ENCODE measurements at regions not wholly inside any gene's neighbourhood (a gene's known extent, or its start where the extent isn't known, plus 50 kb on each side); places are given as distances from the start of the nearest gene placed in this dataset.

DNA sequence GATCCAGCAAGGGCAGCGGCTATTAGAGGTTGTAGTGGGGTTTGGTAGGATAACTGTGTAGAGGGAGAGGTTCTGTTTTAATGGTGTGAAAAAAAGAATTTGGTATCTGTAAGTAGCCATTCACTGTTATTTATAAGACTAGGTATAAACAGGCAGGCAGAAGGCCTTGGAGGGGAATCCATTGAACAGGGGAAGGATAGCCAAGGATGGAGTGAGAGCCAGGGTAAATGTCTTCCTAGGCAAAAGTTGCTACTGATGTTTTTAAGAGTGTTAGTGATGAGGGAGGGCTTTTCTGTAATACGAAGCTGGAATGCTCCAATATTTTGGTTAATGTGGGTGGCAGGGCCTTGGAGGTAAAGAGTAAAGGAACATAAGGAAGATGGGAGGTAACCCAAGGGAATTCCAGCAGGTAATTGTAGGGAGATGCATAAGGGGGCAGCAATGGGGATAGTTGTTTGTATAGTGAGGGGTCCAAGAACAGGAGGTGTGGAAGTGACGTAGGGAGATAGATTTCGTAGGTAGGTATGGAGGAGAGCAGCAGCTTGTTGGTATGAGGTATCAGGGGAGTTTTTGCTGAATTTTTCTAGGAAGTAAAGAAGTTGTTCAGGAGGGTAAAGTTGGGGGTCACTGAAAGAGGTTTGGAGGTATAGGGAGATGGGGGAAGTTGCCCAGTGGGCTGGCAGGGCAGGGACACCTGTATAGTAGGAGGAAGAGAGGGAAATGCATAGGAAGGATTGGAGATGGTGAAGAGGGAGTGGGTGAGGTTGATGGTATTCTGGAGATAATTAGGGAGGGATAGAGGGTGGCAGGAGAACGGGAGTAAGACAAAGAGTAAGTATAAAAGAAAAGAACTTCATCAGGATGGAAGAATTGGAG, 752.4 kb upstream of the ADGRB3 start:
- no peak for TF ChIP-seq POLR2A (IDR thresholded peaks at IDR 0.05)
- TF ChIP-seq, protein P1, sequence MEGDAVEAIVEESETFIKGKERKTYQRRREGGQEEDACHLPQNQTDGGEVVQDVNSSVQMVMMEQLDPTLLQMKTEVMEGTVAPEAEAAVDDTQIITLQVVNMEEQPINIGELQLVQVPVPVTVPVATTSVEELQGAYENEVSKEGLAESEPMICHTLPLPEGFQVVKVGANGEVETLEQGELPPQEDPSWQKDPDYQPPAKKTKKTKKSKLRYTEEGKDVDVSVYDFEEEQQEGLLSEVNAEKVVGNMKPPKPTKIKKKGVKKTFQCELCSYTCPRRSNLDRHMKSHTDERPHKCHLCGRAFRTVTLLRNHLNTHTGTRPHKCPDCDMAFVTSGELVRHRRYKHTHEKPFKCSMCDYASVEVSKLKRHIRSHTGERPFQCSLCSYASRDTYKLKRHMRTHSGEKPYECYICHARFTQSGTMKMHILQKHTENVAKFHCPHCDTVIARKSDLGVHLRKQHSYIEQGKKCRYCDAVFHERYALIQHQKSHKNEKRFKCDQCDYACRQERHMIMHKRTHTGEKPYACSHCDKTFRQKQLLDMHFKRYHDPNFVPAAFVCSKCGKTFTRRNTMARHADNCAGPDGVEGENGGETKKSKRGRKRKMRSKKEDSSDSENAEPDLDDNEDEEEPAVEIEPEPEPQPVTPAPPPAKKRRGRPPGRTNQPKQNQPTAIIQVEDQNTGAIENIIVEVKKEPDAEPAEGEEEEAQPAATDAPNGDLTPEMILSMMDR (IDR thresholded peaks at IDR 0.05) = no peak

Measured in vagina (tissue), 2 donors.